ENCODE measurements at regions not wholly inside any gene's neighbourhood (a gene's known extent, or its start where the extent isn't known, plus 50 kb on each side); places are given as distances from the start of the nearest gene placed in this dataset.

DNA sequence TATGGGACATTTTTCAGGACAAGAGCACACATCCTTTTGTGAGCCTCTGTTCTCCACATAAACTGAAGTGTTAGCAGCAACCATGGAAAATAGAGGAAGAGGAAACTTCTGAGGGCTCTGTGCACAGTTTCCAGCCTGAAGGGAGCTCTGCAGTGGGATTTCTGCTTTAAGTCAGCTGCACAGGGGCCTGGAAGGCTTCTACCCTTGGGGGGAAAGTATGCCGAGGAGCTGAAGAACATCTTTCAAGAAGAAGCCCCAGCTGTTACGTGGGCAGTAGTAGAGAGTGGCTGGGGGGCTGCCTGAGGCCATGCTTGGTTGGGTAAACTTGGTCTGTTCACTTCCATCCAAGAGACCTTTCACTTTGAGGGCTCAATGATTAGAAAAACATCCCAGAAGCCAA, 82.7 kb upstream of the EED start:
- H3K9me3 ChIP-seq (ENCODE audit: insufficient read depth, low read depth, low read length) = no peaks in the 10 kb centered on the region
- peak overlapping the region; percentile 72 for H2AFZ ChIP-seq (ENCODE audit: low read depth, low read length)
- no peaks in the 10 kb centered on the region for H3K36me3 ChIP-seq (ENCODE audit: insufficient read depth, low read length)
- H3K9me3 Mint-ChIP-seq (ENCODE audit: unreplicated experiment) = no peaks in the 10 kb centered on the region
- H4K20me1 ChIP-seq (ENCODE audit: insufficient read depth, low read length) = no peaks in the 10 kb centered on the region
- TF ChIP-seq, protein P1, sequence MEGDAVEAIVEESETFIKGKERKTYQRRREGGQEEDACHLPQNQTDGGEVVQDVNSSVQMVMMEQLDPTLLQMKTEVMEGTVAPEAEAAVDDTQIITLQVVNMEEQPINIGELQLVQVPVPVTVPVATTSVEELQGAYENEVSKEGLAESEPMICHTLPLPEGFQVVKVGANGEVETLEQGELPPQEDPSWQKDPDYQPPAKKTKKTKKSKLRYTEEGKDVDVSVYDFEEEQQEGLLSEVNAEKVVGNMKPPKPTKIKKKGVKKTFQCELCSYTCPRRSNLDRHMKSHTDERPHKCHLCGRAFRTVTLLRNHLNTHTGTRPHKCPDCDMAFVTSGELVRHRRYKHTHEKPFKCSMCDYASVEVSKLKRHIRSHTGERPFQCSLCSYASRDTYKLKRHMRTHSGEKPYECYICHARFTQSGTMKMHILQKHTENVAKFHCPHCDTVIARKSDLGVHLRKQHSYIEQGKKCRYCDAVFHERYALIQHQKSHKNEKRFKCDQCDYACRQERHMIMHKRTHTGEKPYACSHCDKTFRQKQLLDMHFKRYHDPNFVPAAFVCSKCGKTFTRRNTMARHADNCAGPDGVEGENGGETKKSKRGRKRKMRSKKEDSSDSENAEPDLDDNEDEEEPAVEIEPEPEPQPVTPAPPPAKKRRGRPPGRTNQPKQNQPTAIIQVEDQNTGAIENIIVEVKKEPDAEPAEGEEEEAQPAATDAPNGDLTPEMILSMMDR (IDR thresholded peaks at IDR 0.05; ENCODE audit: insufficient read depth, low read depth, low read length) = no peak
- TF ChIP-seq EZH2 (IDR thresholded peaks at IDR 0.05; ENCODE audit: insufficient read depth, low read length) = no peak
- no peak overlapping the region for H3K4me3 ChIP-seq (ENCODE audit: insufficient read depth, low read depth, low read length)
- H3K36me3 Mint-ChIP-seq (ENCODE audit: low read depth, unreplicated experiment) = peaks cover 5% of the 10 kb centered on the region
- H3K4me2 ChIP-seq (ENCODE audit: low read length) = peak overlapping the region; percentile 13
- H3K9ac ChIP-seq (ENCODE audit: low read length) = no peak overlapping the region
- peaks cover 9% of the 10 kb centered on the region for H3K4me1 ChIP-seq (ENCODE audit: insufficient read depth, low read length)
- peaks cover 12% of the 10 kb centered on the region for H3K4me1 Mint-ChIP-seq (ENCODE audit: low read depth, unreplicated experiment)
- peak overlapping the region; percentile 17 for H3K27ac ChIP-seq (ENCODE audit: low read depth, low read length)
- no peak for DNase-seq (ENCODE audit: low read depth)
- H3K27me3 Mint-ChIP-seq (ENCODE audit: low read depth, unreplicated experiment) = peaks cover 8% of the 10 kb centered on the region
- H3K4me3 Mint-ChIP-seq (ENCODE audit: unreplicated experiment) = peak overlapping the region; percentile 9
- FAIRE-seq = no peak
- no peaks in the 10 kb centered on the region for H3K79me2 ChIP-seq (ENCODE audit: insufficient read depth, low read length)
- H3K27ac Mint-ChIP-seq (ENCODE audit: unreplicated experiment) = peak overlapping the region; percentile 96
- H3K27me3 ChIP-seq (ENCODE audit: insufficient read depth, low read length) = no peaks in the 10 kb centered on the region

DNA sequence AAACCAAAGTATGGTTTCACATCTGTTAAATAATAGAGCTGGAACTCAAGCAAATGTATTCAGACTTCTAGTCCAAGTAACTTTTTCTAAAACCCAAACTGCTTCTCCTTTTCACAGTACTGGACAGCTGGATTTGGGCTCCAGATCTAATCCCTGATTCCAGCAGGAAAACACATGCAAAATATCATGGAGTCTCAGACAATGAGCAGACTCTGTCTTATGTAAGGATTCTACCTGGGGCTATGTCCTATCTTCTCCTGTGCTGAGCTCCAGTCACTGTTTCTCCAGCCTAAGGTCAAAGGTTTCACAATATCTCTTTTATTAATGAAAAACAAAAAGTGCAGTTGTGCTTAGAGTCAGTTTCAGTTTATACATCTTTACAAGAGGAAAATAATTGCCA, 83.2 kb upstream of the EED start:
- DNase-seq (ENCODE audit: low read depth) (no peak), FAIRE-seq (no peak)
- Histone ChIP-seq H3K4me3 (ENCODE audit: insufficient read depth, low read depth, low read length) (no peak overlapping the region), H3K9ac (ENCODE audit: low read length) (no peak overlapping the region), H3K36me3 (ENCODE audit: insufficient read depth, low read length) (no peaks in the 10 kb centered on the region), H4K20me1 (ENCODE audit: insufficient read depth, low read length) (no peaks in the 10 kb centered on the region), H3K4me1 (ENCODE audit: insufficient read depth, low read length) (peaks cover 9% of the 10 kb centered on the region), H3K27ac (ENCODE audit: low read depth, low read length) (no peak overlapping the region), H3K4me2 (ENCODE audit: low read length) (no peak overlapping the region), H3K27me3 (ENCODE audit: insufficient read depth, low read length) (no peaks in the 10 kb centered on the region), H3K9me3 (ENCODE audit: insufficient read depth, low read depth, low read length) (no peaks in the 10 kb centered on the region), H3K79me2 (ENCODE audit: insufficient read depth, low read length) (no peaks in the 10 kb centered on the region), H2AFZ (ENCODE audit: low read depth, low read length) (no peak overlapping the region)
- H3K27ac Mint-ChIP-seq (ENCODE audit: unreplicated experiment) = peak overlapping the region; percentile 96
- TF ChIP-seq EZH2 (IDR thresholded peaks at IDR 0.05; ENCODE audit: insufficient read depth, low read length) = no peak
- TF ChIP-seq, protein P1 (IDR thresholded peaks at IDR 0.05; ENCODE audit: insufficient read depth, low read depth, low read length) = no peak
- H3K27me3 Mint-ChIP-seq (ENCODE audit: low read depth, unreplicated experiment) = peaks cover 8% of the 10 kb centered on the region
- H3K36me3 Mint-ChIP-seq (ENCODE audit: low read depth, unreplicated experiment) = peaks cover 5% of the 10 kb centered on the region
- peaks cover 12% of the 10 kb centered on the region for H3K4me1 Mint-ChIP-seq (ENCODE audit: low read depth, unreplicated experiment)
- no peaks in the 10 kb centered on the region for H3K9me3 Mint-ChIP-seq (ENCODE audit: unreplicated experiment)
- H3K4me3 Mint-ChIP-seq (ENCODE audit: unreplicated experiment) = no peak overlapping the region

DNA sequence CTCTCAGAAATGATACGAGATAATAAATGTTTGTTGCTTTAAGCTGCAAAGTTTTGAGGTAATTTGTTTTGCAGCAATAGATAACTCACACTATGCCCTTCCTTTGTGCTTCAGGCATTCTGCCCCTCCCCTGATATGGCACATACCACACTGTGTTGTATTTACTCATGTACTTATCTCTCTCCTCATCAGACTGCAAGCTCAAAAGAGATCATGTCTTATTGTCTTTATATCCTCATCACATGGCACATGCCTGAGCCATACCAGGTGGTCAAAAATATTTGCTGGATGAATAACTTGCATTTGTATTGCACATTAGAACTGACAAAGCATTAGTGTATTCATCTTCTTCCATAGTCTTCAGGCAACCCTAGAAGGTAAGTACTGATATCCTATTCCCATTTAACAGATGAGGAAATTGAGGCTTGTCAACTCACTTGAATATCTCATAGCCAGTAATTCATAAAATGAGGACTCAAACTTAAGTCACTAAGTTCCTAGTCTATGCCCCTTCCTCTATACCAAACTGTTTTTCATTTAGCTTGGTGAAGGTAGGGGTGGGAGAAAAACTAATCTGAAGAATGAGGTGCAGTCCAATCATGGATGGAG, 83.9 kb upstream of the EED start:
- Mint-ChIP-seq H3K4me1 (ENCODE audit: low read depth, unreplicated experiment) (peaks cover 12% of the 10 kb centered on the region), H3K27me3 (ENCODE audit: low read depth, unreplicated experiment) (peaks cover 8% of the 10 kb centered on the region), H3K9me3 (ENCODE audit: unreplicated experiment) (no peaks in the 10 kb centered on the region), H3K4me3 (ENCODE audit: unreplicated experiment) (no peak overlapping the region), H3K27ac (ENCODE audit: unreplicated experiment) (no peak overlapping the region), H3K36me3 (ENCODE audit: low read depth, unreplicated experiment) (peaks cover 5% of the 10 kb centered on the region)
- Histone ChIP-seq H3K9me3 (ENCODE audit: insufficient read depth, low read depth, low read length) (no peaks in the 10 kb centered on the region), H3K9ac (ENCODE audit: low read length) (no peak overlapping the region), H2AFZ (ENCODE audit: low read depth, low read length) (no peak overlapping the region), H3K79me2 (ENCODE audit: insufficient read depth, low read length) (no peaks in the 10 kb centered on the region), H3K36me3 (ENCODE audit: insufficient read depth, low read length) (no peaks in the 10 kb centered on the region), H3K4me2 (ENCODE audit: low read length) (no peak overlapping the region), H3K27ac (ENCODE audit: low read depth, low read length) (no peak overlapping the region), H4K20me1 (ENCODE audit: insufficient read depth, low read length) (no peaks in the 10 kb centered on the region), H3K4me1 (ENCODE audit: insufficient read depth, low read length) (peaks cover 9% of the 10 kb centered on the region), H3K27me3 (ENCODE audit: insufficient read depth, low read length) (no peaks in the 10 kb centered on the region), H3K4me3 (ENCODE audit: insufficient read depth, low read depth, low read length) (no peak overlapping the region)
- TF ChIP-seq, protein P1 (IDR thresholded peaks at IDR 0.05; ENCODE audit: insufficient read depth, low read depth, low read length) = no peak
- TF ChIP-seq EZH2 (IDR thresholded peaks at IDR 0.05; ENCODE audit: insufficient read depth, low read length) = no peak
- peak; percentile 65 for DNase-seq (ENCODE audit: low read depth)
- no peak for FAIRE-seq
